HG03342 (cell line): ENCODE measurements at regions not wholly inside any gene's neighbourhood (a gene's known extent, or its start where the extent isn't known, plus 50 kb on each side); places are given as distances from the start of the nearest gene placed in this dataset.

Experiments used
- ATAC-seq: cut with Tn5 transposase; IDR thresholded peaks from one replicate; pipeline ENCODE4 v1.9.1; 2021; ENCODE audit warnings: mild to moderate bottlenecking, moderate library complexity; ENCODE audit not compliant: unreplicated experiment

- no peak for ATAC-seq
These were observed 275.5 kb upstream of the SLC35B3 start for GRCh38 chr6:8710668-8711431.

- no peak for ATAC-seq
These were observed 272.8 kb upstream of the SLC35B3 start for GRCh38 chr6:8707956-8708772.

- no peak for ATAC-seq
These were observed 272.0 kb upstream of the SLC35B3 start for GRCh38 chr6:8707369-8707768.

DNA sequence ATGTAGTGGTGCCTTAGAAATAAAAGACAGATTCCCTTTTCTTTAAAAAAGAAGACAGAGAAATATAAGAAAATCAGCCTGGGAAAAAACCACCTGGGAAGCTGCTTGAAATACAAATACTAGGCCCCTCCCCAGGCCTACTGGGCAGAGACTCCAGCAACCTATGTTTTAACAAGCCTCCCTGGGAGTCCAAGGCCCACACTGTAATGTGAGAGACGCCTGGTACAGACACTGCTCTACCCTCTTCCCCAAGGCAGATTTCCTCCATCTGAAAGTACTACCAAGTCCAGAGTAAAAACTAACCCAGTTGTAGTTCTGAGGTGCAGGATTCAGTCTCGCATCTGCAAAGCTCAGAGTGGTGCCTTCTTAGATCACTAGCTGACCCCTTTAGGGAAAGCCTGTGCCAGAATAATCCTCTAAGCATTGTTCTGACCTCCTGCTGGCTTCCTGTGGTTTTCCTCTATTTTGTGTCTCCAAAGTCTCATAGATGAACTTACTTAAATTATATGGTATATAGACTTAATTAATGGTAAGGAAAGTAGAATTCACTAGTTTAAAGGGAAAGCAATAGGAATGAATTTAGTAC is 270.2 kb upstream of the SLC35B3 start:
- ATAC-seq, result no peak

DNA sequence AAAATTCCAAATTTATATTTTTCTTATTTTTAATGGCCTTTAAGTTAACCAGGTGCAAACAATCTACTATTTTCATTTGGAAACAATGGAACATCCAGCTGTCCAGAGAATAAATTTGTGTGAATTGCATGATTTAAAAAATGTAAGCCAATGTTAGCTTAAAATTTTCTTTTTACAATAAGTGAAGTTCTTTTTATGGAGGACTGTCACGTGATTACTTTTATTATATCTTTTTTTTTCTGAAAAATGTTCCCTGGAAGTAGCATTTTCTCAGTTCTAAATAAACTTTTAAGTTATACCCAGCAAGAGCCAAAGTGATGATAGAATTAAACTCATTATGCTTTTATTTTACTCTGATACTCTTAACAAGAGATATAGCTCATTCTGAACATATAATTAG is 267.7 kb upstream of the SLC35B3 start:
- no peak for ATAC-seq

DNA sequence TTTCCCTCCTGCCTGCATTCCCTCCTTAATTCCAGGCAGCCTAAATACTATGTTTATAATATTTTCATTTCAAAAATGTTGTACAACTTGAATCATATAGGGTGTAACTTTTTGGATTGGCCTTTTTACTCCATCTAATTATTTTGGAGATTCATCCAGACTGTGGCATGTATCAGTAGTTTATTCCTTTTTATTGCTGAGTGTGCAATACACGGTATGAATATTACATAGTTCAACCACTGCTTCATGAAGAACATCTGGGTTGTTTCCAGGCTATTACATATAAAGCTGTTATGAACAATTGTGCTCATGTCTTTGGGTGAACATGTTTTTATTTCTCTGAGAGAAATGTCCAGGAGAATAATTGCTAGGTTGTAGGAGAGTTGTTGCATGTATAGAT is 253.5 kb upstream of the SLC35B3 start:
- ATAC-seq, result no peak

- no peak for ATAC-seq
These were observed 250.7 kb upstream of the SLC35B3 start for GRCh38 chr6:8686077-8686476.

- no peak for ATAC-seq
These were observed 247.9 kb upstream of the SLC35B3 start for GRCh38 chr6:8683204-8683603.

DNA sequence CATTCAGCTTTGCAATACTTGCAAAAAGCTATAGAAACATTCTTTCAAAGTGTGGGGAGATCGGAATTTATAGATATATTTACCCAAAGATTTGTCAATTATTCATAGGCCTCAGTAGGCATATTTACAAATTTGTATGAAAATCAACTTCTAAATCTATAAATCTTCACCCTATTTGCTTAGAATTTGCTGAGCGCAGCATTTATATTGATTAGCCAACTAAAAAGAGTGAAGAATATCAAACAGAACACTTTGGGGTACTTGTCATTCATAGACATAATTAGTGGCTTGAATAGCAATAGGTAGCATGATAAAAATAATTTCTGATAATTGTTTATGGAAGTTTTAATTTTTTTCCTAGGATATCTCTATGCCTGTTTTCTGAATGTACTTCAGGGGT is 244.5 kb upstream of the SLC35B3 start:
- ATAC-seq, result no peak

- ATAC-seq, result no peak
These were observed 243.1 kb upstream of the SLC35B3 start for GRCh38 chr6:8678466-8678865.

- ATAC-seq, result no peak
These were observed 238.8 kb upstream of the SLC35B3 start for GRCh38 chr6:8674126-8674525.

GRCh38 chr6:8672882-8673281 is 237.5 kb upstream of the SLC35B3 start:
- ATAC-seq, result no peak

- ATAC-seq, result no peak
These were observed 235.4 kb upstream of the SLC35B3 start for GRCh38 chr6:8670792-8671191.

DNA sequence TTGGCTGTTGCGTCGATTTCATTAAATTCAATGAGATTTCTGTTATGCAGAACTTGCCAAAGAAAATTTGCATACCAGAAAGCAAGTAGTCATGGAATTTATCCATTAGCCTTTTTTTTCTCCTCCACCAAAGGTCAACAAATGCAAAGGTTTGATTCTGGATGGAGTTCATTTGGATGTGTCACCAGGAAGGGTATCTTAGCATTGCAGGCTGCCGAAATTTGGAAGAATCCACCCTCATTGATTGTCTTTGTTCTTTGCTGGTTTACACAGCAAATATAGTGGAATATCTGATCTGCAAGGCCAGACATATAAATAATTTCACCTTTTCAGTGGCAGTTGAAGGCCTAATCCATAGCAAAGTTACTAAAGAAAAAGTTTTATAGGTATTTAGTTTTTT is 229.4 kb upstream of the SLC35B3 start:
- no peak for ATAC-seq

DNA sequence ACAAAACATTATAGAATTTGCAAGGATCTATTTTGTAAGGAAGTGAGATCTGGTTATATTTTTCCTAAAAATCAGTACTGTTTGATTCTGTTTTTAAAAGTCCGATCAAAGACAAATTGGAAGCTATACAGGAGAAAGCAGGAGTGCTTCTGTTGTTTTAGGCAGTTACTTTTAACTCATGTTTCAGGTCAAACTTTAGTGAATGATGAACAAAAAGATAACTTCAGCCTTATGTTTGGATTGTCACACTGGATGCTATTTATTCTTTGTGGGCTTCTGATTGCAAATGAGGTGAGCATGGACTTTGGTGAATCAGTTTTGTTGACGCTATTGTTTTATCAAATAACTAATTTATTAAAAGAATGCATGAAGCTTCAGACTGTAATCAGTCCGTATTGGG is 228.7 kb upstream of the SLC35B3 start:
- ATAC-seq, result no peak

- ATAC-seq, result no peak
These were observed 224.3 kb upstream of the SLC35B3 start for GRCh38 chr6:8659404-8660189.

GRCh38 chr6:8658416-8658815 is 223.1 kb upstream of the SLC35B3 start:
- no peak for ATAC-seq

DNA sequence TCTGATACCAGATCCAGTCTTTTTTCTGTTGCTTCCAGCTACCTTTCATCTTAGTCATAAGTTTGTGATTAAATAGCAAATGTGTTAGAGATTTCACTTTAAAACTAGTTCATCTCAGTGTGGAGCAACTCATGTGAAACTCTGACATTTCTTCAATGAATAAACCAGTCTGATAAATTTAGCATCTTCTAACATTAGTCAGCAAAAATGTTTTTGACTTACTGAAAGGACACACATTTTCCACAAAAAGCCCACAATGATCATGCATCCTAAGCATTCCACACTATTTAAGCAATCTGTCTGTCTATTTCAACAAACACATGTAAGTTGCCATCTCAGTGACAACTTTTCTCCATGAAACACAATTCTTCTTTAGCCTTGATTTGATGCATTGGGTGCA is 222.2 kb upstream of the SLC35B3 start:
- ATAC-seq, result no peak

- no peak for ATAC-seq
These were observed 220.5 kb upstream of the SLC35B3 start for GRCh38 chr6:8655670-8656454.

GRCh38 chr6:8652710-8653109 is 217.4 kb upstream of the SLC35B3 start:
- ATAC-seq, result no peak
